ENCODE measurements at regions not wholly inside any gene's neighbourhood (a gene's known extent, or its start where the extent isn't known, plus 50 kb on each side); places are given as distances from the start of the nearest gene placed in this dataset.

GRCh38 chr3:13198264-13198879, 125.1 kb upstream of the IQSEC1 start:
- TF ChIP-seq, protein P1, sequence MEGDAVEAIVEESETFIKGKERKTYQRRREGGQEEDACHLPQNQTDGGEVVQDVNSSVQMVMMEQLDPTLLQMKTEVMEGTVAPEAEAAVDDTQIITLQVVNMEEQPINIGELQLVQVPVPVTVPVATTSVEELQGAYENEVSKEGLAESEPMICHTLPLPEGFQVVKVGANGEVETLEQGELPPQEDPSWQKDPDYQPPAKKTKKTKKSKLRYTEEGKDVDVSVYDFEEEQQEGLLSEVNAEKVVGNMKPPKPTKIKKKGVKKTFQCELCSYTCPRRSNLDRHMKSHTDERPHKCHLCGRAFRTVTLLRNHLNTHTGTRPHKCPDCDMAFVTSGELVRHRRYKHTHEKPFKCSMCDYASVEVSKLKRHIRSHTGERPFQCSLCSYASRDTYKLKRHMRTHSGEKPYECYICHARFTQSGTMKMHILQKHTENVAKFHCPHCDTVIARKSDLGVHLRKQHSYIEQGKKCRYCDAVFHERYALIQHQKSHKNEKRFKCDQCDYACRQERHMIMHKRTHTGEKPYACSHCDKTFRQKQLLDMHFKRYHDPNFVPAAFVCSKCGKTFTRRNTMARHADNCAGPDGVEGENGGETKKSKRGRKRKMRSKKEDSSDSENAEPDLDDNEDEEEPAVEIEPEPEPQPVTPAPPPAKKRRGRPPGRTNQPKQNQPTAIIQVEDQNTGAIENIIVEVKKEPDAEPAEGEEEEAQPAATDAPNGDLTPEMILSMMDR (IDR thresholded peaks at IDR 0.05; ENCODE audit: insufficient read depth, low read length, poor library complexity, severe bottlenecking) = no peak
- no peak for TF ChIP-seq EZH2phosphoT487 (conservative IDR thresholded peaks at IDR 0.05; ENCODE audit: low read length)
- no peaks in the 10 kb centered on the region for H4K20me1 ChIP-seq (ENCODE audit: low read depth, low read length)
- no peak overlapping the region for H3K4me2 ChIP-seq (ENCODE audit: low read depth, low read length, poor library complexity, severe bottlenecking)
- no peaks in the 10 kb centered on the region for H3F3A ChIP-seq (ENCODE audit: insufficient read depth)
- 0 out of 2 replicates have a peak, but pooled peaks cover 3% of the 10 kb centered on the region for H3K27me3 ChIP-seq (ENCODE audit: low read length)
- no peaks in the 10 kb centered on the region for H3K36me3 ChIP-seq (ENCODE audit: low read length)
- H3K9me3 ChIP-seq (ENCODE audit: insufficient read depth, low read length) = no peaks in the 10 kb centered on the region
- H3K9me2 ChIP-seq (replicated peaks; ENCODE audit: insufficient read depth, low read length) = no peaks in the 10 kb centered on the region
- no peak overlapping the region for H2AFZ ChIP-seq (ENCODE audit: low read depth, low read length, severe bottlenecking)
- no peak overlapping the region for H3K9ac ChIP-seq (ENCODE audit: low read length)
- no peaks in the 10 kb centered on the region for H3K79me2 ChIP-seq (ENCODE audit: insufficient read depth, low read length)
- no peak overlapping the region for H3K27ac ChIP-seq (ENCODE audit: low read depth, low read length)
- H3K4me3 ChIP-seq (ENCODE audit: insufficient read depth, low read length, poor library complexity, severe bottlenecking) = no peak overlapping the region

DNA sequence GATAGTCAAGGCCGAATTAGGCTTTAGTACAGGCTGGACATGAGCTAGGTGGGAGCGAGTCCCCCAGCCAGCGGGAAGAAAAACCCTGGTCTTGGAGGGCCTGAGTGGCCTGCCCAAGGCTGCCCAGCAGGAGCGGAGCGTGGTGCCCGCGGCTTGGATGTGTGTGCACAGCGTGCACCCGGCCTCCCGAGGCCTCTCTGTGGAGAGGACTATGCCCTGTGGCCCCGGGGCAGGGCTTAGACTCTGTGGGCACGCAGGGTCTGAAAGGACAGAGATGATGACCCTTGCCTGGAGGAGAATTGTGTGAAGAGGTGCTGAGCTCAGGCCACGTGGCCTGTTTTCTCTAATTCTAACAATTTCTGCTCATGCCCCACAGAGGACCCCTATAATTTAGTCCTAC, 124.6 kb upstream of the IQSEC1 start:
- Histone ChIP-seq H3K36me3 (ENCODE audit: low read length) (no peaks in the 10 kb centered on the region), H3K9me2 (replicated peaks; ENCODE audit: insufficient read depth, low read length) (no peaks in the 10 kb centered on the region), H3F3A (ENCODE audit: insufficient read depth) (no peaks in the 10 kb centered on the region), H3K79me2 (ENCODE audit: insufficient read depth, low read length) (no peaks in the 10 kb centered on the region), H3K4me2 (ENCODE audit: low read depth, low read length, poor library complexity, severe bottlenecking) (no peak overlapping the region), H3K27me3 (ENCODE audit: low read length) (0 out of 2 replicates have a peak, but pooled peaks cover 3% of the 10 kb centered on the region), H2AFZ (ENCODE audit: low read depth, low read length, severe bottlenecking) (no peak overlapping the region), H4K20me1 (ENCODE audit: low read depth, low read length) (no peaks in the 10 kb centered on the region), H3K9me3 (ENCODE audit: insufficient read depth, low read length) (no peaks in the 10 kb centered on the region), H3K9ac (ENCODE audit: low read length) (no peak overlapping the region), H3K4me3 (ENCODE audit: insufficient read depth, low read length, poor library complexity, severe bottlenecking) (no peak overlapping the region), H3K27ac (ENCODE audit: low read depth, low read length) (no peak overlapping the region)
- no peak for TF ChIP-seq EZH2phosphoT487 (conservative IDR thresholded peaks at IDR 0.05; ENCODE audit: low read length)
- TF ChIP-seq, protein P1 (IDR thresholded peaks at IDR 0.05; ENCODE audit: insufficient read depth, low read length, poor library complexity, severe bottlenecking) = no peak

GRCh38 chr3:13197281-13197680, 124.1 kb upstream of the IQSEC1 start:
- H3K27me3 ChIP-seq (ENCODE audit: low read length) = 0 out of 2 replicates have a peak, but pooled peaks cover 3% of the 10 kb centered on the region
- no peak overlapping the region for H3K9ac ChIP-seq (ENCODE audit: low read length)
- H4K20me1 ChIP-seq (ENCODE audit: low read depth, low read length) = no peaks in the 10 kb centered on the region
- H3K4me2 ChIP-seq (ENCODE audit: low read depth, low read length, poor library complexity, severe bottlenecking) = no peak overlapping the region
- no peaks in the 10 kb centered on the region for H3K36me3 ChIP-seq (ENCODE audit: low read length)
- H3K4me3 ChIP-seq (ENCODE audit: insufficient read depth, low read length, poor library complexity, severe bottlenecking) = no peak overlapping the region
- no peak overlapping the region for H3K27ac ChIP-seq (ENCODE audit: low read depth, low read length)
- TF ChIP-seq, protein P1 (IDR thresholded peaks at IDR 0.05; ENCODE audit: insufficient read depth, low read length, poor library complexity, severe bottlenecking) = no peak
- no peak for TF ChIP-seq EZH2phosphoT487 (conservative IDR thresholded peaks at IDR 0.05; ENCODE audit: low read length)
- no peaks in the 10 kb centered on the region for H3K79me2 ChIP-seq (ENCODE audit: insufficient read depth, low read length)
- no peaks in the 10 kb centered on the region for H3F3A ChIP-seq (ENCODE audit: insufficient read depth)
- no peaks in the 10 kb centered on the region for H3K9me2 ChIP-seq (replicated peaks; ENCODE audit: insufficient read depth, low read length)
- no peak overlapping the region for H2AFZ ChIP-seq (ENCODE audit: low read depth, low read length, severe bottlenecking)
- H3K9me3 ChIP-seq (ENCODE audit: insufficient read depth, low read length) = no peaks in the 10 kb centered on the region

All from SU-DHL-6 (cell line).